Parathyroid adenoma (tissue), 2 donors: ENCODE measurements at regions not wholly inside any gene's neighbourhood (a gene's known extent, or its start where the extent isn't known, plus 50 kb on each side); places are given as distances from the start of the nearest gene placed in this dataset.

ENCODE experiments used
- H2AFZ ChIP-seq: fragments of 300-600 bp; sonication (generic); one replicate; pipeline ENCODE4 v1.7.0; 2017; ENCODE audit warnings: antibody characterized with exemption, mild to moderate bottlenecking
- H3K27ac ChIP-seq: fragments of 300-600 bp; sonication (generic); one replicate; pipeline ENCODE4 v1.7.0; 2017
- H3K27me3 ChIP-seq: fragments of 300-600 bp; sonication (generic); one replicate; pipeline ENCODE4 v1.7.0; 2017; ENCODE audit warnings: low read length; ENCODE audit not compliant: control insufficient read depth, insufficient read depth
- H3K36me3 ChIP-seq: fragments of 300-600 bp; sonication (generic); one replicate; pipeline ENCODE4 v1.7.0; 2017; ENCODE audit warnings: low read length; ENCODE audit not compliant: control insufficient read depth, insufficient read depth
- H3K4me1 ChIP-seq: fragments of 300-600 bp; sonication (generic); one replicate; pipeline ENCODE4 v1.7.0; 2017; ENCODE audit warnings: control low read depth
- H3K4me2 ChIP-seq: fragments of 300-600 bp; sonication (generic); one replicate; pipeline ENCODE4 v1.7.0; 2017; ENCODE audit warnings: low read length
- H3K4me3 ChIP-seq: fragments of 300-600 bp; sonication (generic); one replicate; pipeline ENCODE4 v1.7.0; 2017; ENCODE audit warnings: low read depth, low read length
- H3K79me2 ChIP-seq: fragments of 300-600 bp; sonication (generic); one replicate; pipeline ENCODE4 v1.7.0; 2017; ENCODE audit warnings: control low read depth
- H3K9ac ChIP-seq: fragments of 300-600 bp; sonication (generic); one replicate; pipeline ENCODE4 v1.7.0; 2017; ENCODE audit warnings: mild to moderate bottlenecking
- H3K9me3 ChIP-seq: fragments of 300-600 bp; sonication (generic); one replicate; pipeline ENCODE4 v1.7.0; 2017; ENCODE audit warnings: low read length; ENCODE audit not compliant: control insufficient read depth
- CTCF ChIP-seq: fragments of 300-600 bp; sonication (generic); IDR thresholded peaks from one replicate; pipeline ENCODE4 v1.7.0; 2017; ENCODE audit warnings: antibody characterized with exemption, mild to moderate bottlenecking
- donor health status: primary hyperparathyroidism.

DNA sequence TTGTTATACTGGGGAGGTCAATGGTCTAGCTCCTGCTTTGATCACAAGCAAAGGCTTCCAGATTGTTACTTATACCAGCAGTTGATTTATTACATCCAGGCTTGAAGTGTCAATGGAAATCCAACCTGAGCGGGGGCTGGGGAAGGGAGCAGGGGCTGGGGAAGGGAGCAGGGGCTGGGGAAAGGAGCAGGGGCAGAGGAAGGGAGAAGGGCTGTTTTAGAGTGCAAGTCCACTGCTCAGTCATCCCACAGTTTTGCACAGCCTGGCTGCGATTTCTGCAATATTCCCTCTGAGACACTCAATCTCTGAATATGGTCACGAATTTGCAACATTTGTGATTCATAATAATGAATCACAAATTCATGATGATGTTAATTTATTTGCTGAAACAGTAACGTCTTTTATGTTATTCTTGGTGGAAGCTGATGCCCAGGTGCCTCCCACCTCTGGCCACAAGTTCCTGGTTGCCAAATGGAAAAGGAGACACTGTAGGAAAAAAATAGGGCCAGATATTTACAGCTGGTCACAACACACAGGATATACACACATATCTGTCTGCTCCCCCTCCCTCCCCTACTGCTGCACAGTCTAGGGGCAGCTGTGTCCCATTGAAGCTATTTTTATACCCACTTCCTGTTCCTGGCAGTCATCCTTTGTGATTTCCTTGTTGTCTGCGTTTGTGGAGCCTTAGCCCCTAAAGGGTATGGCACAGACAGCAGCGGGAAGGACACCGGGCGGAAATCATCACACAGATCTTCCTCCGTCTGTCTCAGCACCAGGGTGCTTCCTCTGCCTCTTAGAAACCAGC, 325.1 kb downstream of the GADD45G start:
- Histone ChIP-seq H3K9me3 (no peaks in the 10 kb centered on the region), H3K4me1 (no peaks in the 10 kb centered on the region), H2AFZ (no peak overlapping the region), H3K4me2 (no peak overlapping the region), H3K27ac (no peak overlapping the region), H3K27me3 (no peaks in the 10 kb centered on the region), H3K4me3 (no peak overlapping the region), H3K79me2 (no peaks in the 10 kb centered on the region), H3K36me3 (no peaks in the 10 kb centered on the region), H3K9ac (no peak overlapping the region)
- TF ChIP-seq CTCF = no peak

DNA sequence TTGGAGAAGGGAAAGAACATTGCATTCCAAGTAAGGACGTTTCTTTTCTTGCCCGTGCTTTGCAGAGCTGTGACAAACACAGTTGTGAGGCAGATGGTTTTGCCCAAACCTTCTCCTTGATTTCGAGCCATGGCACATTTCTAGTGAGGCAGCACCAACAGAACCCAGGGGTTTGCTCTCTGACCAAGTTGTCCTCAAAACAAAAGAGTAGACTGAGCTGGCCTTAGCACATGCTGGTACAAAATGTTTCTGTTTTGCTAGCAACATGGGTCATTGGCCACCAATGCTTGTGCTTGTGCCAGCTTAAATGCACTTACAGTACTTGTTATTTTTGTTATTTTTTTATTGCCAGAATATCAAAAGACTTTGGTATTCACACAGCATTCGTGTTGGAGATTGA, 328.8 kb downstream of the GADD45G start:
- Histone ChIP-seq H3K4me1 (no peaks in the 10 kb centered on the region), H3K27ac (peak overlapping the region; percentile 24), H3K27me3 (no peaks in the 10 kb centered on the region), H3K4me2 (no peak overlapping the region), H3K9me3 (no peaks in the 10 kb centered on the region), H3K4me3 (no peak overlapping the region), H3K9ac (no peak overlapping the region), H3K36me3 (no peaks in the 10 kb centered on the region), H2AFZ (no peak overlapping the region), H3K79me2 (no peaks in the 10 kb centered on the region)
- TF ChIP-seq CTCF = no peak

- no peak overlapping the region for H2AFZ ChIP-seq
- H3K4me1 ChIP-seq = no peaks in the 10 kb centered on the region
- H3K36me3 ChIP-seq = no peaks in the 10 kb centered on the region
- H3K79me2 ChIP-seq = no peaks in the 10 kb centered on the region
- no peaks in the 10 kb centered on the region for H3K9me3 ChIP-seq
- H3K27ac ChIP-seq = no peak overlapping the region
- H3K4me3 ChIP-seq = no peak overlapping the region
- no peak overlapping the region for H3K4me2 ChIP-seq
- TF ChIP-seq CTCF = no peak
- H3K9ac ChIP-seq = no peak overlapping the region
- no peaks in the 10 kb centered on the region for H3K27me3 ChIP-seq
Observed at GRCh38 chr9:89935115-89935514, 330.3 kb downstream of the GADD45G start.

GRCh38 chr9:89935801-89936200, 331.0 kb downstream of the GADD45G start:
- no peak for TF ChIP-seq CTCF
- Histone ChIP-seq H3K4me1 (peaks cover 4% of the 10 kb centered on the region), H3K36me3 (no peaks in the 10 kb centered on the region)

DNA sequence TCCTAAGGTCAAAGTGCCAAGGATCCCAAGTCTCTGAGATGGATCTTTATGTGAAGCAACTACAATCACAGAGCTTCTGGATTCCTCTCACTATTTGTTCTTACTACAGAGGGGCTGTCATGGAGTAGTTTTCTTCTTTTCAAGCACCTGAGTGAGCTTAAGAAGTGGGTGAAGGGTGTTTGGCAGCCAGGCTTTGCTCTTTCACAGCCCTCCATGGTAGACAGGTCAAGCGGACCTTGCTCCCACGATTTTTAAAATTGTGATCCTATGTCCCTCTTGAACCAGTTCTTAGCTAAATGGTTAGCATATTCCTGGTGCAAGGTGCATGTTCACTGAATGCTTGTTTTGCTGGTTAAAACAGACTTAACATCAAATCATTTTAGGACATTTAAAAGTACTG, 332.2 kb downstream of the GADD45G start:
- no peak overlapping the region for H3K9ac ChIP-seq
- no peaks in the 10 kb centered on the region for H3K9me3 ChIP-seq
- H3K79me2 ChIP-seq = no peaks in the 10 kb centered on the region
- no peak overlapping the region for H3K4me3 ChIP-seq
- no peak overlapping the region for H3K4me2 ChIP-seq
- peaks cover 5% of the 10 kb centered on the region for H3K4me1 ChIP-seq
- H3K27me3 ChIP-seq = no peaks in the 10 kb centered on the region
- no peaks in the 10 kb centered on the region for H3K36me3 ChIP-seq
- H3K27ac ChIP-seq = no peak overlapping the region
- no peak overlapping the region for H2AFZ ChIP-seq
- no peak for TF ChIP-seq CTCF

More at GRCh38 chr9:89935801-89936200, 331.0 kb downstream of the GADD45G start:
- Histone ChIP-seq H3K9me3 (no peaks in the 10 kb centered on the region), H3K4me2 (no peak overlapping the region), H3K27me3 (no peaks in the 10 kb centered on the region), H3K9ac (no peak overlapping the region), H3K27ac (no peak overlapping the region), H3K79me2 (no peaks in the 10 kb centered on the region), H3K4me3 (no peak overlapping the region), H2AFZ (no peak overlapping the region)
